K562 (cell line): ENCODE measurements at regions not wholly inside any gene's neighbourhood (a gene's known extent, or its start where the extent isn't known, plus 50 kb on each side); places are given as distances from the start of the nearest gene placed in this dataset.

Source experiments
- ATAC-seq: fragments of 200-7000 bp; cut with Tn5 transposase; 3 replicates; pipeline ENCODE4 v1.9.1; 2020; ENCODE audit warnings: moderate library complexity
- BruUV-seq: library from RNA; stranded (reverse); fragments of 400-500 nt; replicated peaks from 2 replicates; lab custom pipeline; 2021; lab: Mats Ljungman, UMichigan
- CTCF ChIA-PET: fragments of 300-600 bp; formaldehyde crosslinking; extraction: SDS; loops from one replicate; lab custom pipeline; 2021; ENCODE audit warnings: low intra/inter-chr PET ratio; lab: Yijun Ruan, JAX
- POLR2A ChIA-PET: fragments of 300-600, 350-650 bp; sonication (Branson Sonifier 250); formaldehyde crosslinking; extraction: SDS; loops from one replicate; lab custom pipeline; 2021; ENCODE audit warnings: antibody characterized with exemption, inconsistent platforms; lab: Yijun Ruan, JAX
- DNase-seq, 4 experiments: peaks; one replicate each; pipeline versions ENCODE4 v3.0.0 to v3.0.0-alpha.2; 2011 to 2018; ENCODE audit warnings: low spot score in 3 of 4, mixed read lengths in 3 of 4; ENCODE audit errors: extremely low read depth in 1 of 4
- FAIRE-seq: peaks from 2 replicates; lab custom pipeline; 2011; peaks lifted over from hg19 to GRCh38; lab: Jason Lieb, UNC
- H2AFZ ChIP-seq: 2 replicates; pipeline ENCODE4 v1.6.0; 2011; ENCODE audit warnings: low read depth, low read length, control low read depth, inconsistent platforms
- H3K27ac ChIP-seq: fragments of 200-600 bp; 3 replicates; pipeline ENCODE4 v1.8.0; 2011; ENCODE audit warnings: low read depth, mild to moderate bottlenecking, control low read depth, inconsistent platforms, low read length, moderate library complexity, mixed read lengths; ENCODE audit errors: extremely low read depth
- H3K27me3 ChIP-seq, 2 experiments: fragments of 300-600 bp in 1 of 2; 2 replicates in 1 of 2; 3 replicates in 1 of 2; pipeline versions ENCODE4 v1.6.0 to v1.8.0; 2011; ENCODE audit warnings: inconsistent platforms in 2 of 2, low read length in 2 of 2, mild to moderate bottlenecking in 1 of 2, mixed read lengths in 1 of 2, moderate library complexity in 1 of 2; ENCODE audit not compliant: control insufficient read depth in 2 of 2, insufficient read depth in 2 of 2
- H3K36me3 ChIP-seq: fragments of 300-600 bp; 3 replicates; pipeline ENCODE4 v1.8.0; 2011; ENCODE audit warnings: mild to moderate bottlenecking, low read length, inconsistent platforms; ENCODE audit not compliant: control insufficient read depth, insufficient read depth
- H3K4me1 ChIP-seq, 2 experiments: fragments of 200-600 bp in 1 of 2; replicated peaks in 1 of 2; 2 replicates in 1 of 2; 3 replicates in 1 of 2; pipeline versions ENCODE4 v1.5.1 to v1.8.0; 2011; ENCODE audit warnings: inconsistent platforms in 2 of 2, low read length in 2 of 2, mild to moderate bottlenecking in 1 of 2, mixed read lengths in 1 of 2, moderate library complexity in 1 of 2; ENCODE audit not compliant: control insufficient read depth in 2 of 2, insufficient read depth in 2 of 2
- H3K4me2 ChIP-seq: 2 replicates; pipeline ENCODE4 v1.6.1; 2011; ENCODE audit warnings: low read length, control low read depth, inconsistent platforms, mixed read lengths; ENCODE audit not compliant: insufficient read depth
- H3K4me3 ChIP-seq: fragments of 200-600 bp; sonication (generic), shearing (Covaris generic); 2 replicates; pipeline ENCODE4 v1.5.1; 2016; ENCODE audit warnings: control low read depth, inconsistent platforms
- H3K79me2 ChIP-seq: fragments of 200-600 bp; 3 replicates; pipeline ENCODE4 v1.8.0; 2011; ENCODE audit warnings: low read length, inconsistent platforms; ENCODE audit not compliant: control insufficient read depth, insufficient read depth
- H3K9ac ChIP-seq, 2 experiments: 2 replicates each; pipeline versions ENCODE4 v1.6.0 to v1.6.1; 2011; ENCODE audit warnings: low read depth in 2 of 2, low read length in 2 of 2, control low read depth in 1 of 2, inconsistent platforms in 1 of 2, mild to moderate bottlenecking in 1 of 2, mixed read lengths in 1 of 2; ENCODE audit not compliant: insufficient read depth in 1 of 2
- H3K9me1 ChIP-seq: one replicate; pipeline ENCODE4 v1.6.0; 2011; ENCODE audit warnings: inconsistent platforms, mild to moderate bottlenecking, low read length, moderate library complexity; ENCODE audit not compliant: control insufficient read depth, insufficient read depth
- H3K9me3 ChIP-seq: replicated peaks from 2 replicates; pipeline ENCODE4 v1.5.1; 2011; ENCODE audit warnings: low read depth, low read length, inconsistent platforms; ENCODE audit not compliant: control insufficient read depth, insufficient read depth
- H4K20me1 ChIP-seq: replicated peaks from 2 replicates; pipeline ENCODE4 v1.6.1; 2011; ENCODE audit warnings: low read length, inconsistent platforms, mixed read lengths; ENCODE audit not compliant: control insufficient read depth, insufficient read depth
- ARNT ChIP-seq, 2 experiments: fragments of 450-650 bp; IDR thresholded peaks; 2 replicates each; pipeline ENCODE4 v1.6.1; 2016; ENCODE audit warnings: mild to moderate bottlenecking in 1 of 2
- EP400 ChIP-seq: fragments of 450-650 bp; IDR thresholded peaks from 2 replicates; pipeline ENCODE4 v1.6.1; 2017; ENCODE audit warnings: antibody characterized with exemption, mild to moderate bottlenecking, moderate library complexity
- ETS1 ChIP-seq: conservative IDR thresholded peaks from 2 replicates; pipeline ENCODE4 v1.6.1; 2011; ENCODE audit warnings: low read depth, mild to moderate bottlenecking, low read length; ENCODE audit not compliant: control insufficient read depth
- GTF2A2 ChIP-seq: IDR thresholded peaks from 2 replicates; pipeline ENCODE4 v1.6.1; 2016; ENCODE audit warnings: mild to moderate bottlenecking, missing genetic modification characterization, missing compliant biosample characterization
- MXI1 ChIP-seq: IDR thresholded peaks from 2 replicates; pipeline ENCODE4 v1.6.1; 2011; ENCODE audit warnings: low read depth, mild to moderate bottlenecking, improper control_type of control experiment, low read length
- NR1H2 ChIP-seq: sonication (generic); formaldehyde crosslinking; IDR thresholded peaks from 2 replicates; pipeline ENCODE4 v1.4.0; 2020; ENCODE audit warnings: mild to moderate bottlenecking, missing genetic modification reagents
- PTTG1 ChIP-seq: fragments of 450-650 bp; IDR thresholded peaks from 2 replicates; pipeline ENCODE4 v1.6.1; 2016; ENCODE audit warnings: low read depth, mild to moderate bottlenecking, missing genetic modification characterization, missing compliant biosample characterization
- RBM14 ChIP-seq: fragments of 200-400 bp; formaldehyde crosslinking; IDR thresholded peaks from 2 replicates; pipeline ENCODE4 v1.6.1; 2018; ENCODE audit warnings: low read depth, mild to moderate bottlenecking, low read length, moderate library complexity, borderline replicate concordance; ENCODE audit not compliant: insufficient read depth
- SP1 ChIP-seq: sonication (generic); formaldehyde crosslinking; IDR thresholded peaks from 2 replicates; pipeline ENCODE4 v1.8.1; 2022; ENCODE audit warnings: mild to moderate bottlenecking, missing genetic modification reagents
- ZNF263 ChIP-seq: sonication (generic); formaldehyde crosslinking; IDR thresholded peaks from 2 replicates; pipeline ENCODE4 v1.8.0; 2022; ENCODE audit warnings: mild to moderate bottlenecking, missing genetic modification reagents, borderline replicate concordance
- ZNF407 ChIP-seq: fragments of 450-650 bp; IDR thresholded peaks from 2 replicates; pipeline ENCODE4 v1.6.1; 2016; ENCODE audit warnings: low read depth
- ZNF785 ChIP-seq: fragments of 250-450 bp; sonication (Bioruptor Pico); IDR thresholded peaks from 2 replicates; pipeline ENCODE4 v1.4.0; 2020; ENCODE audit warnings: mild to moderate bottlenecking
- WGBS: fragments of 100-300 bp; shearing (Covaris generic); methylation state at CpG from one replicate; pipeline ENCODE4 v1.1.6; 2016; ENCODE audit warnings: low coverage, mixed read lengths; ENCODE audit not compliant: insufficient coverage; ENCODE audit errors: missing lambda C conversion rate; 5-methylcytosine and 5-hydroxymethylcytosine counted together
- in situ Hi-C: fragments of 300-500 bp; cut with MboI; formaldehyde crosslinking; loops from 4 replicates; pipeline ENCODE4 v1.15.0; 2018; ENCODE audit warnings: inconsistent platforms, mixed read lengths
- intact Hi-C: fragments of 100-400 bp; cut with micrococcal nuclease; formaldehyde crosslinking; loops from 2 replicates; pipeline ENCODE4 v1.14.2; 2022

- TF ChIP-seq ZNF263 (CRISPR knock-in tag) (no peak), ARNT (IDR thresholded peaks at IDR 0.05) (no peak), SP1 (CRISPR knock-in tag) (no peak), ETS1 (no peak), RBM14 (no peak), NR1H2 (CRISPR knock-in tag) (no peak), MXI1 (no peak), EP400 (no peak), PTTG1 (no peak)
These were observed 549.9 kb downstream of the DSC3 start (continued) for GRCh38 chr18:30492552-30493129.

- H3K9ac ChIP-seq, result no peak overlapping the region
- H3K9me1 ChIP-seq, result no peaks in the 10 kb centered on the region
- ChIA-PET POLR2A (no interaction called here), CTCF (no interaction called here)
- no peaks in the 10 kb centered on the region for H3K36me3 ChIP-seq
- H3K4me3 ChIP-seq, result no peak overlapping the region
- H2AFZ ChIP-seq, result no peak overlapping the region
- no peaks in the 10 kb centered on the region for H4K20me1 ChIP-seq
- H3K27me3 ChIP-seq, result no peaks in the 10 kb centered on the region
- FAIRE-seq (no peak), ATAC-seq (no peak; the same call in 2 of the 3 replicates), DNase-seq (no peak)
- WGBS, result 19% methylated on average over 3 of the region's 3 CpGs
- H3K27ac ChIP-seq, result no peak overlapping the region
- in situ Hi-C loops (no loop called here), intact Hi-C loops (no loop called here)
- H3K79me2 ChIP-seq, result no peaks in the 10 kb centered on the region
- no TSS peak for BruUV-seq
- no peaks in the 10 kb centered on the region for H3K9me3 ChIP-seq
- H3K4me1 ChIP-seq, result no peaks in the 10 kb centered on the region
- no peak overlapping the region for H3K4me2 ChIP-seq
- TF ChIP-seq GTF2A2 (tag) (no peak), ZNF785 (CRISPR knock-in tag) (no peak), ZNF407 (0 out of 2 replicates have a peak, but pooled peaks have one; percentile 21)
These were observed 550.6 kb downstream of the DSC3 start for GRCh38 chr18:30491815-30492551.
